Colonic mucosa (tissue), 4 donors: ENCODE measurements at regions not wholly inside any gene's neighbourhood (a gene's known extent, or its start where the extent isn't known, plus 50 kb on each side); places are given as distances from the start of the nearest gene placed in this dataset.

Source experiments
- DNase-seq: peaks from one replicate; pipeline ENCODE4 v3.0.0-alpha.2; 2020
- H3K27ac ChIP-seq: fragments of 200-600 bp; one replicate; pipeline ENCODE4 v1.8.0; 2021
- H3K27me3 ChIP-seq: fragments of 200-600 bp; one replicate; pipeline ENCODE4 v1.8.0; 2021
- H3K36me3 ChIP-seq: fragments of 200-600 bp; one replicate; pipeline ENCODE4 v1.8.0; 2021
- H3K4me1 ChIP-seq: fragments of 200-600 bp; one replicate; pipeline ENCODE4 v1.8.0; 2021; ENCODE audit warnings: mild to moderate bottlenecking
- H3K4me3 ChIP-seq: fragments of 200-600 bp; one replicate; pipeline ENCODE4 v1.8.0; 2021
- H3K9ac ChIP-seq, 2 donors: one replicate each; pipeline ENCODE4 v1.7.0; 2013; ENCODE audit warnings: control low read depth in 2 of 2, low read depth in 2 of 2, low read length in 2 of 2
- H3K9me3 ChIP-seq: fragments of 200-600 bp; one replicate; pipeline ENCODE4 v1.8.0; 2021
- intact Hi-C: fragments of 100-400 bp; cut with DNase I; formaldehyde crosslinking; loops from one replicate; pipeline ENCODE4 v1.14.1; 2022
- TF ChIP-seq, protein P1 (sequence below): fragments of 200-600 bp; IDR thresholded peaks from one replicate; pipeline ENCODE4 v1.8.0; 2022; ENCODE audit warnings: antibody characterized with exemption, mild to moderate bottlenecking
- donor health status: healthy.
- donor health status: DM: no; HTN: no; CAD: no.
- donor health status: DM: no; HTN: no; CAD: no.

DNA sequence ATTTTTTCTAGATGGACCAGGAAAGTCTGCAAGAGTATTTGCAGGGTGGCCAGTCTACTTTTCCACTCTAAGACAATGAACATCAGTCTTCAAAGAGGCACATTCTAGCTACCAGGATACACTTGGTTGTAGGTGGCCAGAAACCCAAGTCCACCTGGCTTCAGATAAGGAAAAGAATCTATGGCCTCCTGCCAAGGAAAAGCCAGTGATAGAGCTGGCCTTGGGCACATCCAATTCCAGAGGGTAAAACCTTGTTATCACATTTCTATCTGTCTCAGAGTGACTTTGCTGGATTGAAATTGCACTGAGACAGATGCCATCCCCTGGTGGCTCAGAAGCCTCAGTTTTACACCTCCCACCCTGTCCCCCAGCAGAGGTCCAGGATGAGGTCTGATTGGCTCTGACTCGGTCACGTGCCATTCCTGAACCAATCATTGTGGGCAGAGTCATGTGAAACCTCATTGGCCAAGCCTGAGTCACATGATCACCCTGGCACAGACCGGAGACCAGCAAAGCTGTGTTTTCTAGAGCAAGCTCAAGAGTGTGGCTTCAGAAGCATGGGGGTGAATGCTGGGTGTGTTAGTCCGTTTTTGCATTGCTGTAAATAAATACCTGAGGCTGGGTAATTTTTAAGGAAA, 497.4 kb upstream of the SULF2 start:
- TF ChIP-seq, protein P1, sequence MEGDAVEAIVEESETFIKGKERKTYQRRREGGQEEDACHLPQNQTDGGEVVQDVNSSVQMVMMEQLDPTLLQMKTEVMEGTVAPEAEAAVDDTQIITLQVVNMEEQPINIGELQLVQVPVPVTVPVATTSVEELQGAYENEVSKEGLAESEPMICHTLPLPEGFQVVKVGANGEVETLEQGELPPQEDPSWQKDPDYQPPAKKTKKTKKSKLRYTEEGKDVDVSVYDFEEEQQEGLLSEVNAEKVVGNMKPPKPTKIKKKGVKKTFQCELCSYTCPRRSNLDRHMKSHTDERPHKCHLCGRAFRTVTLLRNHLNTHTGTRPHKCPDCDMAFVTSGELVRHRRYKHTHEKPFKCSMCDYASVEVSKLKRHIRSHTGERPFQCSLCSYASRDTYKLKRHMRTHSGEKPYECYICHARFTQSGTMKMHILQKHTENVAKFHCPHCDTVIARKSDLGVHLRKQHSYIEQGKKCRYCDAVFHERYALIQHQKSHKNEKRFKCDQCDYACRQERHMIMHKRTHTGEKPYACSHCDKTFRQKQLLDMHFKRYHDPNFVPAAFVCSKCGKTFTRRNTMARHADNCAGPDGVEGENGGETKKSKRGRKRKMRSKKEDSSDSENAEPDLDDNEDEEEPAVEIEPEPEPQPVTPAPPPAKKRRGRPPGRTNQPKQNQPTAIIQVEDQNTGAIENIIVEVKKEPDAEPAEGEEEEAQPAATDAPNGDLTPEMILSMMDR, result no peak
- Histone ChIP-seq H3K4me3 (no peak overlapping the region), H3K4me1 (no peaks in the 10 kb centered on the region), H3K9me3 (no peaks in the 10 kb centered on the region), H3K9ac (no peak overlapping the region), H3K36me3 (no peaks in the 10 kb centered on the region), H3K27ac (no peak overlapping the region), H3K27me3 (no peaks in the 10 kb centered on the region)
- no peak for DNase-seq
- intact Hi-C loops, result no loop called here

DNA sequence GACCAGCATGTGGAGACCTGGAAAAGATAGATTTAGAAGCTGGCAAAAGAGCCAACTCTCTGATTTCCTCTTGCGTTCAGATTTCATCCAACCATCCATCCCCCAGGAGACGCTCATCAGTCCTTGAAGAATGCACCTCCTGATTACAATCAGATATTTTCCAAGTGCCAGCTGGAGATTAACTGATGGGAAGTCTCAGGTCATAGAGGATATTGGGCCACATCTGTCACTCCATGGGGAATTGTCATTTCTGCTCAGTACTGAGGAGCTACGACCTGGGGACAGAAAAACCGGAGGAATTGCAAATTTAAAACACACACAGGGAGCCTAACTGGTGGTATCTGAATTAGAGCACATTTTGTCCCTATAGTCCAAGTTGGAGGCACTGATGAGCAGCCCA, 496.2 kb upstream of the SULF2 start:
- no peak overlapping the region for H3K4me3 ChIP-seq
- H3K9ac ChIP-seq, result no peak overlapping the region
- no peaks in the 10 kb centered on the region for H3K27me3 ChIP-seq
- H3K4me1 ChIP-seq, result no peaks in the 10 kb centered on the region
- no peaks in the 10 kb centered on the region for H3K9me3 ChIP-seq
- TF ChIP-seq, protein P1, result no peak
- DNase-seq, result no peak
- no peaks in the 10 kb centered on the region for H3K36me3 ChIP-seq
- intact Hi-C loops, result no loop called here
- H3K27ac ChIP-seq, result no peak overlapping the region

DNA sequence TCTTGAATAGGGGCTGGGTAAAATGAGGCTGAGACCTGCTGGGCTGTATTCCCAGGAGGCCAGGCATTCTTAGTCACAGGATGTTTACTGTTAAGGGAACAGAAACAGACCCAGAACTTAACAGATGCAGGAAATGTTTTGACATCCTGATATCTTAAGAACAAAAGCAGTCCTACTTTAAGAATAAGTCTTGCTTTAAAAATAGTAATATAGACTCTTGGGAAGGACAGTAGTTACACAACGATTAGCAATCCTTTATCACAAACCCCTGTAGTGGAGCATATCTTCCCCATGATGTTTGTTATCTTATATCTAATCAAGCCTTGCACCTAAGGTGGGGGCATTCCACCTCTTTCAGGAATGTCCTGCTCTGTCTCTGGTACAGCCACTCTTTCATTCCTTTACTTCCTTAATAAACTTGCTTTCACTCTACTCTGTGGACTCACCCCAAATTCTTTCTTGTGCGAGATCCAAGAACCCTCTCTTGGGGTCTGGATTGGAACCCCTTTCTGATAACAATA, 493.7 kb upstream of the SULF2 start:
- TF ChIP-seq, protein P1, result no peak
- no peaks in the 10 kb centered on the region for H3K4me1 ChIP-seq
- H3K9me3 ChIP-seq, result no peaks in the 10 kb centered on the region
- intact Hi-C loops, result no loop called here
- no peak overlapping the region for H3K9ac ChIP-seq
- DNase-seq, result no peak
- H3K27ac ChIP-seq, result no peak overlapping the region
- no peaks in the 10 kb centered on the region for H3K27me3 ChIP-seq
- no peaks in the 10 kb centered on the region for H3K36me3 ChIP-seq
- H3K4me3 ChIP-seq, result no peak overlapping the region

DNA sequence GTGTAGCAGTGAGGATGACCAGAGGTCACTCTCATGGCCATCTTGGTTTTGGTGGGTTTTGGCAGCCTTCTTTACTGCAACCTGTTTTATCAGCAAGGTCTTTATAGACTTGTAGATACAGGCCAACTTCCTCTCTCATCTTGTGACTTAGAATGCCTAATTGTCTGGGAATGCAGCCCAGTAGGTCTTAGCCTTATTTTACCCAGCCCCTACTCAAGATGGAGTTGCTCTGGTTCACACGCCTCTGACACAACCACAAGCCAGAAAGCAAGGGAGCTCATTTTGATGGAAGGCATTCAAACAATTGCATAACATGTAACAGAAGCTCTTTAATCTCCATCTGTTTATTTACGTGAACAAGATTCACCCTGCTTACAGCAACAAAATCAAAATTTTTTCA, 492.0 kb upstream of the SULF2 start:
- H3K9me3 ChIP-seq, result no peaks in the 10 kb centered on the region

DNA sequence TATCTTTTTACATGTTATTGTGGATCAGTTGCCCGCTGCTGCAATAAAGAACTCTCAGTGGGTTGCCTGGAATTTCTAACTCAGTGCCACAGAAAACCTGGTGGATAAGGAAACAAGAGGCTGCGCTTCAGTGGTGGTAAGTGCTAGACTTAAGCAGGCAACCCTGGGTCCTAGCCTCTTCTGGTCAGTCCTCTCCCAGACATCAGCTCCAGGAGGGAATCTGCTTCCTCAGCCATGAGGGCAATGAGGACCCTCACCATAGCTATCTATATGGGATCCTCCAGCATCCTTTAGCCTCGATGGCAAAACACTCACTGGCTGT, 490.7 kb upstream of the SULF2 start:
- DNase-seq, result no peak
- Histone ChIP-seq H3K27me3 (no peaks in the 10 kb centered on the region), H3K4me1 (no peaks in the 10 kb centered on the region), H3K4me3 (no peak overlapping the region), H3K36me3 (no peaks in the 10 kb centered on the region), H3K9me3 (no peaks in the 10 kb centered on the region), H3K9ac (no peak overlapping the region), H3K27ac (no peak overlapping the region)
- TF ChIP-seq, protein P1, result no peak
- intact Hi-C loops, result no loop called here

More for the DNA sequence above, 492.0 kb upstream of the SULF2 start:
- H3K9ac ChIP-seq, result no peak overlapping the region
- no peaks in the 10 kb centered on the region for H3K36me3 ChIP-seq
- no peak overlapping the region for H3K4me3 ChIP-seq
- H3K27ac ChIP-seq, result no peak overlapping the region
- H3K4me1 ChIP-seq, result no peaks in the 10 kb centered on the region
- no peak for DNase-seq
- H3K27me3 ChIP-seq, result no peaks in the 10 kb centered on the region
- TF ChIP-seq, protein P1, result no peak
- intact Hi-C loops, result no loop called here
